ENCODE measurements at regions not wholly inside any gene's neighbourhood (a gene's known extent, or its start where the extent isn't known, plus 50 kb on each side); places are given as distances from the start of the nearest gene placed in this dataset.

- no peak for DNase-seq
These were observed 73.0 kb upstream of the TPM1 start for GRCh38 chr15:62969442-62970089.

- DNase-seq: no peak
These were observed 69.7 kb upstream of the TPM1 start for GRCh38 chr15:62972814-62973213.

GRCh38 chr15:62975515-62975914, 67.0 kb upstream of the TPM1 start:
- no peak for DNase-seq

- no peak for DNase-seq
These were observed 66.2 kb upstream of the TPM1 start for GRCh38 chr15:62976301-62976881.

GRCh38 chr15:62977952-62978811, 64.4 kb upstream of the TPM1 start:
- DNase-seq: no peak

GRCh38 chr15:62979252-62979651, 63.3 kb upstream of the TPM1 start:
- DNase-seq: no peak

- no peak for DNase-seq
These were observed 61.5 kb upstream of the TPM1 start for GRCh38 chr15:62981071-62981470.

GRCh38 chr15:62983956-62984355, 58.6 kb upstream of the TPM1 start:
- DNase-seq: no peak

GRCh38 chr15:62985768-62986167, 56.8 kb upstream of the TPM1 start:
- no peak for DNase-seq

- DNase-seq: no peak
These were observed 55.6 kb upstream of the TPM1 start for GRCh38 chr15:62986948-62987347.

GRCh38 chr15:62988701-62989100, 53.8 kb upstream of the TPM1 start:
- no peak for DNase-seq

- DNase-seq: no peak
These were observed 53.0 kb upstream of the TPM1 start for GRCh38 chr15:62989366-62990055.

- no peak for DNase-seq
These were observed 50.8 kb upstream of the TPM1 start for GRCh38 chr15:62991698-62992097.

- no peak for DNase-seq
These were observed 50.2 kb upstream of the TPM1 start for GRCh38 chr15:62992302-62992701.
